ES-I3 (cell line): ENCODE measurements at regions not wholly inside any gene's neighbourhood (a gene's known extent, or its start where the extent isn't known, plus 50 kb on each side); places are given as distances from the start of the nearest gene placed in this dataset.

ENCODE experiments used
- H3K36me3 ChIP-seq: 2 replicates; pipeline ENCODE4 v1.6.1; 2013; ENCODE audit warnings: mild to moderate bottlenecking, low read length, control low read depth, moderate library complexity; ENCODE audit not compliant: insufficient read depth
- H3K4me1 ChIP-seq: 2 replicates; pipeline ENCODE4 v1.6.1; 2013; ENCODE audit warnings: mild to moderate bottlenecking, control low read depth, low read length; ENCODE audit not compliant: insufficient read depth
- H3K9ac ChIP-seq: 2 replicates; pipeline ENCODE4 v1.6.1; 2013; ENCODE audit warnings: low read depth, mild to moderate bottlenecking, low read length, moderate library complexity
- H3K9me3 ChIP-seq: 2 replicates; pipeline ENCODE4 v1.6.1; 2013; ENCODE audit warnings: mild to moderate bottlenecking, low read length, moderate library complexity; ENCODE audit not compliant: control insufficient read depth, insufficient read depth

GRCh38 chr7:67414858-67415257 lies 418.2 kb downstream of the TYW1 start:
- Histone ChIP-seq H3K36me3 (no peaks in the 10 kb centered on the region; the same call in 1 of the 2 replicates), H3K4me1 (no peaks in the 10 kb centered on the region), H3K9me3 (peaks cover 4% of the 10 kb centered on the region; the same call in 1 of the 2 replicates), H3K9ac (no peak overlapping the region)

GRCh38 chr7:67422601-67423000 lies 426.0 kb downstream of the TYW1 start:
- H3K36me3 ChIP-seq: no peaks in the 10 kb centered on the region
- H3K4me1 ChIP-seq: no peaks in the 10 kb centered on the region
- H3K9ac ChIP-seq: no peak overlapping the region
- no peaks in the 10 kb centered on the region for H3K9me3 ChIP-seq

GRCh38 chr7:67423065-67423464 lies 426.4 kb downstream of the TYW1 start:
- Histone ChIP-seq H3K9ac (no peak overlapping the region), H3K9me3 (no peaks in the 10 kb centered on the region), H3K4me1 (no peaks in the 10 kb centered on the region), H3K36me3 (no peaks in the 10 kb centered on the region)

- no peak overlapping the region for H3K9ac ChIP-seq
- H3K36me3 ChIP-seq: no peaks in the 10 kb centered on the region
- no peaks in the 10 kb centered on the region for H3K9me3 ChIP-seq
- no peaks in the 10 kb centered on the region for H3K4me1 ChIP-seq
Measured at GRCh38 chr7:67426654-67427053, 430.0 kb downstream of the TYW1 start.

- Histone ChIP-seq H3K9ac (no peak overlapping the region), H3K4me1 (no peaks in the 10 kb centered on the region), H3K9me3 (no peaks in the 10 kb centered on the region), H3K36me3 (no peaks in the 10 kb centered on the region)
Measured at GRCh38 chr7:67429735-67430134, 433.1 kb downstream of the TYW1 start.

GRCh38 chr7:67432536-67433234 lies 436.1 kb downstream of the TYW1 start:
- H3K9me3 ChIP-seq: 0 out of 2 replicates have a peak, but pooled peaks cover 2% of the 10 kb centered on the region
- no peak overlapping the region for H3K9ac ChIP-seq
- no peaks in the 10 kb centered on the region for H3K4me1 ChIP-seq
- H3K36me3 ChIP-seq: no peaks in the 10 kb centered on the region

- H3K36me3 ChIP-seq: no peaks in the 10 kb centered on the region
- H3K9me3 ChIP-seq: 0 out of 2 replicates have a peak, but pooled peaks cover 2% of the 10 kb centered on the region
- no peaks in the 10 kb centered on the region for H3K4me1 ChIP-seq
- H3K9ac ChIP-seq: no peak overlapping the region
Measured at GRCh38 chr7:67435894-67436535, 439.4 kb downstream of the TYW1 start.

GRCh38 chr7:67438198-67438882 lies 441.7 kb downstream of the TYW1 start:
- no peaks in the 10 kb centered on the region for H3K4me1 ChIP-seq
- H3K9me3 ChIP-seq: 0 out of 2 replicates have a peak, but pooled peaks cover 2% of the 10 kb centered on the region
- no peak overlapping the region for H3K9ac ChIP-seq
- H3K36me3 ChIP-seq: no peaks in the 10 kb centered on the region

GRCh38 chr7:67438913-67439505 lies 442.4 kb downstream of the TYW1 start:
- H3K36me3 ChIP-seq: no peaks in the 10 kb centered on the region

GRCh38 chr7:67440321-67440720 lies 443.7 kb downstream of the TYW1 start:
- Histone ChIP-seq H3K9me3 (no peaks in the 10 kb centered on the region), H3K36me3 (no peaks in the 10 kb centered on the region), H3K4me1 (no peaks in the 10 kb centered on the region), H3K9ac (no peak overlapping the region)

More at GRCh38 chr7:67438913-67439505, 442.4 kb downstream of the TYW1 start:
- H3K9ac ChIP-seq: no peak overlapping the region
- 0 out of 2 replicates have a peak, but pooled peaks cover 2% of the 10 kb centered on the region for H3K9me3 ChIP-seq
- no peaks in the 10 kb centered on the region for H3K4me1 ChIP-seq

- no peaks in the 10 kb centered on the region for H3K4me1 ChIP-seq
- no peak overlapping the region for H3K9ac ChIP-seq
- H3K9me3 ChIP-seq: no peaks in the 10 kb centered on the region
- H3K36me3 ChIP-seq: no peaks in the 10 kb centered on the region
Measured at GRCh38 chr7:67445728-67446127, 449.1 kb downstream of the TYW1 start.

GRCh38 chr7:67447297-67447696 lies 450.7 kb downstream of the TYW1 start:
- Histone ChIP-seq H3K4me1 (no peaks in the 10 kb centered on the region), H3K9me3 (no peaks in the 10 kb centered on the region), H3K9ac (no peak overlapping the region), H3K36me3 (no peaks in the 10 kb centered on the region)

- Histone ChIP-seq H3K36me3 (no peaks in the 10 kb centered on the region), H3K9ac (no peak overlapping the region), H3K4me1 (no peaks in the 10 kb centered on the region), H3K9me3 (no peaks in the 10 kb centered on the region)
Measured at GRCh38 chr7:67448271-67448670, 451.6 kb downstream of the TYW1 start.

- Histone ChIP-seq H3K9ac (no peak overlapping the region), H3K36me3 (no peaks in the 10 kb centered on the region), H3K9me3 (no peaks in the 10 kb centered on the region), H3K4me1 (no peaks in the 10 kb centered on the region)
Measured at GRCh38 chr7:67450171-67450570, 453.5 kb downstream of the TYW1 start.
